Stimulated activated memory B cell treated with anti-CD40 and anti-IgM and Interleukin-4, amounts not matched to agents 10 μg/mL and 1 μg/mL and 100 μg/mL, for 72 hours (primary cell): ENCODE measurements at regions not wholly inside any gene's neighbourhood (a gene's known extent, or its start where the extent isn't known, plus 50 kb on each side); places are given as distances from the start of the nearest gene placed in this dataset.
"Not testable (repeated sequence)": the region's sequence is repeated elsewhere in the genome, so short reads cannot be mapped to it uniquely, and the experiment has no call there.

ENCODE experiments used
- ATAC-seq: fragments of 150-1000 bp; cut with Tn5 transposase; 2 replicates; pipeline ENCODE4 v1.10.0; 2021
- H3K27ac Mint-ChIP-seq: one replicate; pipeline ENCODE4 v1.8.0; 2022; ENCODE audit warnings: mild to moderate bottlenecking, mixed read lengths
- H3K27me3 Mint-ChIP-seq: one replicate; pipeline ENCODE4 v1.8.0; 2022; ENCODE audit warnings: mixed read lengths
- H3K36me3 Mint-ChIP-seq: one replicate; pipeline ENCODE4 v1.8.0; 2022; ENCODE audit warnings: mixed read lengths
- H3K4me1 Mint-ChIP-seq: one replicate; pipeline ENCODE4 v1.8.0; 2022; ENCODE audit warnings: mixed read lengths
- H3K4me3 Mint-ChIP-seq: one replicate; pipeline ENCODE4 v1.8.0; 2022; ENCODE audit warnings: mild to moderate bottlenecking, moderate library complexity, mixed read lengths
- H3K9me3 Mint-ChIP-seq: one replicate; pipeline ENCODE4 v1.8.0; 2022; ENCODE audit warnings: mixed read lengths

DNA sequence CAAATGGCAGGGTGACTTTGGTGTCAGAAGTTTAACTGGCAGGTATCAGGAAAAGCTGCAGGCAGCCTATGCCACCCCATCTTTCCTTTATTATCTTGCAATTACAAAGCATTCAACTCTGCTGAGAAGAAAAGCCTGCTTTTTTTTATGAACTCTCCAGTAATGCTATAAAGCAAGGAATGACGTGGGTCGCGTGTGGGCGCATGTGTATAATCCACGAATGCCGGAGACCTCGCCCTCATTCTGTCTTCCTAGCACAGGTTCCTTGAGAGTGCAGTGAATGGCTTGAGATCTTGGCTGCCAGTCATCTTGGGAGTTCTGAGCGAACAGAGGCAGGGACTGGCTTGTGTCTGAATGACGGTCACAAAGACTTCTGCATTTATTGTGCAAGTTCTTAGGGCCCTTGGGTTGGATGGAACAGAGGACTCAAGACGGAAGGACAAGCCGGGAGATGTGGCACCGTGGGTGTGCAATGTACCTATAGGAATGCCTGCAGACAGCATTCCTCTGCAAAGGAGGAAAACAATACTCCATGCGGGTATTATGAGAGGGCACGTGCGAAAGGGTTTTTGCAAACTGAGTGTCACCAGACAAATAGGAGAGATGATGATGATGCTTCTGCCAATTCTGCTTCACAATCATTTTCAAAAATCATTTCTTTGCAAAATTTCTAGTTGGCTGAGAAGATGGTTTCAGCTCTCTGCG is 96.1 kb upstream of the ELAC2 start:
- Mint-ChIP-seq H3K9me3 (peaks cover 5% of the 10 kb centered on the region), H3K27me3 (no peaks in the 10 kb centered on the region), H3K27ac (no peak overlapping the region), H3K36me3 (no peaks in the 10 kb centered on the region), H3K4me1 (no peaks in the 10 kb centered on the region), H3K4me3 (no peak overlapping the region)
- ATAC-seq = no peak

- no peak overlapping the region for H3K27ac Mint-ChIP-seq
- no peaks in the 10 kb centered on the region for H3K27me3 Mint-ChIP-seq
- H3K36me3 Mint-ChIP-seq = no peaks in the 10 kb centered on the region
- ATAC-seq = no peak
- no peaks in the 10 kb centered on the region for H3K4me1 Mint-ChIP-seq
- H3K9me3 Mint-ChIP-seq = no peaks in the 10 kb centered on the region
- H3K4me3 Mint-ChIP-seq = no peak overlapping the region
Observed at GRCh38 chr17:13107676-13108235, 89.9 kb upstream of the ELAC2 start.

DNA sequence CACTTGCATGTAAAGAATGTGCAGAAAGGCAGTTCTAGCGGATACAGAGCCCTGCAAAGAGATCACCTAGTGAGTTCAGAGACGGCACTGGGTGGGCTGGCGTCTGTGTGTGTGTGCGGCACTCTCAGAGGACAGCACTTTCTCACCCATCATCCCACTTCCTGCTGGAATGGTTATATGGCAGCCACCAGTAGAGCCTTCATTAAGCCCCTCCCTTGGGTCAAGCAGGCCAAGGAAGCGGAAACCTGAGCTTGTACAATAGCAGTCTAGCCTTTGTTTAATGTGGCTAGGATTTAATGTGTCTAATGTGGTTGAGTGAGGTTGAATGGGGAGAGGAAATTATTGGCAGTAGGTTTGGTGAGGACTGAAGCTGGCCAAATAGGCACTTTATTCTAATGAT is 88.3 kb upstream of the ELAC2 start:
- ATAC-seq = no peak
- Mint-ChIP-seq H3K27me3 (no peaks in the 10 kb centered on the region), H3K4me3 (no peak overlapping the region), H3K9me3 (no peaks in the 10 kb centered on the region), H3K36me3 (no peaks in the 10 kb centered on the region), H3K4me1 (no peaks in the 10 kb centered on the region), H3K27ac (no peak overlapping the region)

- no peaks in the 10 kb centered on the region for H3K27me3 Mint-ChIP-seq
Observed at GRCh38 chr17:13104576-13104975, 86.7 kb upstream of the ELAC2 start.

GRCh38 chr17:13102477-13102876 is 84.7 kb upstream of the ELAC2 start:
- Mint-ChIP-seq H3K36me3 (no peaks in the 10 kb centered on the region), H3K4me1 (no peaks in the 10 kb centered on the region), H3K4me3 (no peak overlapping the region), H3K27me3 (no peaks in the 10 kb centered on the region), H3K27ac (no peak overlapping the region), H3K9me3 (no peaks in the 10 kb centered on the region)
- ATAC-seq = no peak

More at GRCh38 chr17:13104576-13104975, 86.7 kb upstream of the ELAC2 start:
- Mint-ChIP-seq H3K4me1 (no peaks in the 10 kb centered on the region), H3K4me3 (no peak overlapping the region), H3K36me3 (no peaks in the 10 kb centered on the region), H3K27ac (no peak overlapping the region), H3K9me3 (no peaks in the 10 kb centered on the region)
- ATAC-seq = no peak

GRCh38 chr17:13099926-13100325 is 82.1 kb upstream of the ELAC2 start:
- no peak for ATAC-seq
- no peaks in the 10 kb centered on the region for H3K9me3 Mint-ChIP-seq
- H3K27ac Mint-ChIP-seq = no peak overlapping the region
- no peaks in the 10 kb centered on the region for H3K27me3 Mint-ChIP-seq
- no peaks in the 10 kb centered on the region for H3K36me3 Mint-ChIP-seq
- H3K4me3 Mint-ChIP-seq = no peak overlapping the region
- no peaks in the 10 kb centered on the region for H3K4me1 Mint-ChIP-seq

DNA sequence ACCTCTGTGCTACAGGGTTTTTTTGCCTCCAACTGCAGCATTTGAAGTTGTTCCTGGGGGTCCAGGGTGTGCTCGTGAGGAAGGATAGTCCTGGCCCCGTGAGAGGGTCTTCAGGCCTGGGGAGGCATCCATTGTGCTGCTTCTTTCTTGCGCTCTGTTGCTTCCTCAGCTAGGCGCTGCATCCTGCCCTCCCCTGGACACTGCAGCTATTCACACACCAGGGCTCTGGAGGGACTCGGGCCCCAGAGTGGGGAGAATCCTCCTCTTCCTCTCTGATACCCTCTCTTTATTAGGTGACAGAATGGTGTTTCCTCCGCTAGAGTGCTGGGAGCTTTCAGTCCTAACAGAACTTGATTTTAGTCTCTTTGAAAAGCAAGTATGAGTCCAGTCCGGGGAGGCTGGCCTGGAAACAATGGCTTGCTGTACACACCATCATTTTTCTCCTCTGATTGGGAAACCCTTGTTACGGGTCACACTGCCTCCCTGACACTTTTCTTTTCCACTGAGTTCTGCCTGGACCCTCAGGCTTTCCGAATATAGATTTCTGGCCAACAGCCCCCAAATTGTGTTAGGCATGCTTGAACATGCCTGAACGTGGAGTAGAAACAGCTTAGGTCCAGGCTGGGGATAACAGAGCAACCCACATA is 81.4 kb upstream of the ELAC2 start:
- Mint-ChIP-seq H3K36me3 (no peaks in the 10 kb centered on the region), H3K27ac (no peak overlapping the region), H3K4me1 (no peaks in the 10 kb centered on the region), H3K9me3 (no peaks in the 10 kb centered on the region), H3K4me3 (no peak overlapping the region), H3K27me3 (no peaks in the 10 kb centered on the region)
- ATAC-seq = no peak

DNA sequence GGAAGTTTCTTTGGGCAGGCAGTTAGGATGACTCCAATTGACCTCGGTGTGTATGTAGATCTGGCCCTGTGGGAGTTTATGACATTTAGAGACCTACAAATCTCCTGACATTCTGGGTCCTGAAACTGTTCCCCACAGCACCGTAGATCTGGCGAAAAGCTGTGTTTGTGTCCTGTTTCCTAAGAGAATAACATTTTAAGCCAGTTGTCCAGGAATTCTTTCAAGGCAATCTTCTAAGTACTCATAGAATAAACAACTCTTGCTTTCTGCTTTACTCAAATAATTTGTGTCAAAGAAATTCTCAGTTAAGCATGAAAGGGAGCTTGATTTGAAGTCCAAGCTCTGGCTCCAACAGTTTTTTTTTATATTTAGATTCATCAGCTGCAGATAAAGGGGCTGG is 78.5 kb upstream of the ELAC2 start:
- ATAC-seq = no peak
- Mint-ChIP-seq H3K4me1 (no peaks in the 10 kb centered on the region), H3K36me3 (no peaks in the 10 kb centered on the region), H3K4me3 (no peak overlapping the region), H3K27ac (no peak overlapping the region), H3K27me3 (no peaks in the 10 kb centered on the region), H3K9me3 (no peaks in the 10 kb centered on the region)

DNA sequence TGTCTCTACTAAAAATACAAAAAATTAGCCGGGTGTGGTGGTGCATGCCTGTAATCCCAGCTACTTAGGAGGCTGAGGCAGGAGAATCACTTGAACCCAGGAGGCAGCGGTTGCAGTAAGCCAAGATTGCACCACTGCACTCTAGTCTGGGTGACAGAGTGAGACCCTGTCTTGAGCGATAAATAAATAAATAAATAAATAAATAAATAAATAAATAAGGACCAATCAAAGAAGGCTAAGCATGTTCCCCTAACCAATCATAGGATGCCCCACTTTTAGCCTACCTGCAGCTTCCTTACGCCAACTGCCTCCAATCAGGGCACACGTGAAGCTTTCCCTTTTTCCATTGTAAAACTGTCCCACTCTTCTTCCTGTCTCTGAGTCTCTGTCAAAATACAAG is 74.2 kb upstream of the ELAC2 start:
- H3K36me3 Mint-ChIP-seq, ATAC-seq, H3K27ac Mint-ChIP-seq, H3K4me1 Mint-ChIP-seq, H3K27me3 Mint-ChIP-seq, H3K4me3 Mint-ChIP-seq, H3K9me3 Mint-ChIP-seq: not testable (repeated sequence)

DNA sequence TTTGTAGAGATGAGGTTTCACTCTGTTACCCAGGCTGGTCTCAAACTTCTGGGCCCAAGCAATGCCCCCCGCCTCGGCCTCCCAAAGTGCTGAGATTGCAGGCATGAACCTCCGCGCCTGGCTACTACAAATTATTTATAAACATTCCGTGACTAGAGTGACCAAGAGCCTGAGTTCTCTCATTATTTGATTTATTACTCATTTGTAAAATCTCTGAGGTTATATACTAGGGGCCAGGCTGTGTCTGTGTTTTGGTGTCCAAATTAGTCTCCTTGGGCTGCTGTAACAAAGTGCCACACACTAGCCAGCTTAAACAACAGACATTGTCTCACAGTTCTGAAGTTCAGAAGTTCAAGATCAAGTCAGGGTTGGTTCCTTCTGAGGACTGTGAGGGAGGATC is 70.8 kb upstream of the ELAC2 start:
- Mint-ChIP-seq H3K9me3 (no peaks in the 10 kb centered on the region), H3K4me1 (peaks cover 17% of the 10 kb centered on the region), H3K27ac (no peak overlapping the region), H3K27me3 (no peaks in the 10 kb centered on the region), H3K36me3 (no peaks in the 10 kb centered on the region), H3K4me3 (no peak overlapping the region)
- no peak for ATAC-seq

DNA sequence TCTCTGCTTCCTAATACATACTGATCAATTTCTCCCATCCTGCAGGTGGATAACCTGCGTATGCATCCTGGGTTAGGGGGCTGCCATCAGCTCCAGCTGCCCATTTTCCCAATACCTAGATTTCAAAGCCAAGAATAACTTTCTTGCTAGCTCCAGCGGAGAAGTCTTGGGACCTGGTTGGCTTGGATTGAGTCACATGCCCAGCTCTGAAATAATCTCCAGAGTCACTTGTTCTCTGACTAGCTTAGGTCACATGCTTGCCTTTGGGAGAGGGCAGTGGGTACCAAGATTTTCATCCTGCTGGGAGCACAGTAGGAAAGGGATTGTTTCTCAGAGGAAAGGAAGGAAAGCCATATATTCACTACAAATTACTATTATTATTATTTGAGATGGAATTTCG is 70.0 kb upstream of the ELAC2 start:
- H3K4me1 Mint-ChIP-seq = peaks cover 21% of the 10 kb centered on the region
- H3K9me3 Mint-ChIP-seq = peaks cover 2% of the 10 kb centered on the region
- H3K4me3 Mint-ChIP-seq = no peak overlapping the region
- H3K27me3 Mint-ChIP-seq = no peaks in the 10 kb centered on the region
- no peak for ATAC-seq
- no peak overlapping the region for H3K27ac Mint-ChIP-seq
- no peaks in the 10 kb centered on the region for H3K36me3 Mint-ChIP-seq

- H3K27me3 Mint-ChIP-seq = no peaks in the 10 kb centered on the region
- H3K36me3 Mint-ChIP-seq = no peaks in the 10 kb centered on the region
- ATAC-seq = no peak
- no peak overlapping the region for H3K27ac Mint-ChIP-seq
- no peak overlapping the region for H3K4me3 Mint-ChIP-seq
- peaks cover 6% of the 10 kb centered on the region for H3K9me3 Mint-ChIP-seq
- peaks cover 26% of the 10 kb centered on the region for H3K4me1 Mint-ChIP-seq
Observed at GRCh38 chr17:13086142-13086769, 68.4 kb upstream of the ELAC2 start.

GRCh38 chr17:13085578-13085977 is 67.8 kb upstream of the ELAC2 start:
- no peaks in the 10 kb centered on the region for H3K36me3 Mint-ChIP-seq
- no peak overlapping the region for H3K27ac Mint-ChIP-seq
- H3K4me1 Mint-ChIP-seq = peaks cover 26% of the 10 kb centered on the region
- no peak overlapping the region for H3K4me3 Mint-ChIP-seq
- peaks cover 7% of the 10 kb centered on the region for H3K9me3 Mint-ChIP-seq
- H3K27me3 Mint-ChIP-seq = no peaks in the 10 kb centered on the region
- ATAC-seq = no peak

GRCh38 chr17:13084420-13084819 is 66.6 kb upstream of the ELAC2 start:
- H3K4me3 Mint-ChIP-seq = no peak overlapping the region
- no peaks in the 10 kb centered on the region for H3K36me3 Mint-ChIP-seq
- H3K9me3 Mint-ChIP-seq = peaks cover 9% of the 10 kb centered on the region
- peak overlapping the region; percentile 8 for H3K27ac Mint-ChIP-seq
- peaks cover 26% of the 10 kb centered on the region for H3K4me1 Mint-ChIP-seq
- no peaks in the 10 kb centered on the region for H3K27me3 Mint-ChIP-seq
- no peak for ATAC-seq

GRCh38 chr17:13078591-13079385 is 61.0 kb upstream of the ELAC2 start:
- peaks cover 9% of the 10 kb centered on the region for H3K9me3 Mint-ChIP-seq
- H3K4me3 Mint-ChIP-seq = no peak overlapping the region
- H3K27me3 Mint-ChIP-seq = no peaks in the 10 kb centered on the region
- ATAC-seq = no peak
- no peaks in the 10 kb centered on the region for H3K36me3 Mint-ChIP-seq
- no peak overlapping the region for H3K27ac Mint-ChIP-seq
- H3K4me1 Mint-ChIP-seq = peaks cover 11% of the 10 kb centered on the region
